H1 (cell line): ENCODE measurements at regions not wholly inside any gene's neighbourhood (a gene's known extent, or its start where the extent isn't known, plus 50 kb on each side); places are given as distances from the start of the nearest gene placed in this dataset.

ENCODE experiments used
- CTCF ChIA-PET: fragments of 300-600 bp; sonication (Branson Sonifier 250); formaldehyde crosslinking; loops from one replicate; lab custom pipeline; 2021; ENCODE audit not compliant: partially characterized antibody; lab: Charles Lee
- POLR2A ChIA-PET: fragments of 300-600 bp; sonication (Branson Sonifier 250); formaldehyde crosslinking; loops from one replicate; lab custom pipeline; 2021; ENCODE audit warnings: inconsistent platforms; ENCODE audit not compliant: partially characterized antibody; lab: Charles Lee
- DNase-seq, 2 experiments: peaks; one replicate each; pipeline versions ENCODE4 v3.0.0 to v3.0.0-alpha.2; 2010 to 2022; ENCODE audit warnings: low spot score in 2 of 2, low read depth in 1 of 2, mixed read lengths in 1 of 2
- FAIRE-seq: peaks from 2 replicates; lab custom pipeline; 2011; peaks lifted over from hg19 to GRCh38; lab: Jason Lieb, UNC
- H2AFZ ChIP-seq: 2 replicates; pipeline ENCODE4 v1.8.1; 2012; ENCODE audit warnings: low read length, inconsistent platforms
- H2AK5ac ChIP-seq: 2 replicates; pipeline ENCODE4 v1.6.1; 2013; ENCODE audit warnings: low read depth, low read length
- H2BK120ac ChIP-seq: replicated peaks from 2 replicates; pipeline ENCODE3; 2013; ENCODE audit warnings: low read depth, low read length, inconsistent platforms
- H2BK12ac ChIP-seq: 2 replicates; pipeline ENCODE4 v1.6.1; 2013; ENCODE audit warnings: low read depth, low read length
- H2BK15ac ChIP-seq: 2 replicates; pipeline ENCODE4 v1.6.1; 2013; ENCODE audit warnings: low read length
- H2BK20ac ChIP-seq: 2 replicates; pipeline ENCODE4 v1.6.1; 2013; ENCODE audit warnings: low read length
- H2BK5ac ChIP-seq: 2 replicates; pipeline ENCODE4 v1.6.1; 2013; ENCODE audit warnings: low read depth, low read length
- H3K14ac ChIP-seq: 2 replicates; pipeline ENCODE4 v1.6.1; 2013; ENCODE audit warnings: inconsistent platforms; ENCODE audit not compliant: insufficient read length
- H3K18ac ChIP-seq: 2 replicates; pipeline ENCODE4 v1.6.1; 2013; ENCODE audit warnings: low read length; ENCODE audit errors: extremely low read depth
- H3K23ac ChIP-seq: 2 replicates; pipeline ENCODE4 v1.6.1; 2013; ENCODE audit warnings: inconsistent platforms; ENCODE audit not compliant: insufficient read length
- H3K23me2 ChIP-seq: 2 replicates; pipeline ENCODE4 v1.6.1; 2013; ENCODE audit warnings: low read depth, low read length
- H3K27ac ChIP-seq: 2 replicates; pipeline ENCODE4 v1.6.1; 2011; ENCODE audit warnings: low read depth, low read length, inconsistent platforms
- H3K27me3 ChIP-seq, 4 experiments: replicated peaks in 1 of 4; 1 replicate in 1 of 4; 2 replicates in 3 of 4; pipeline versions ENCODE4 v1.6.1 to v1.8.1; 2011 to 2013; ENCODE audit warnings: low read length in 3 of 4, mild to moderate bottlenecking in 3 of 4, inconsistent platforms in 2 of 4, mixed read lengths in 2 of 4, moderate library complexity in 1 of 4; ENCODE audit not compliant: control insufficient read depth in 3 of 4, insufficient read depth in 3 of 4; ENCODE audit errors: extremely low read depth in 1 of 4
- H3K36me3 ChIP-seq, 4 experiments: 2 replicates each; pipeline versions ENCODE4 v1.6.1 to v1.8.1; 2011 to 2013; ENCODE audit warnings: mild to moderate bottlenecking in 4 of 4, low read length in 3 of 4, moderate library complexity in 2 of 4, control low read depth in 1 of 4, inconsistent platforms in 1 of 4; ENCODE audit not compliant: insufficient read depth in 4 of 4, control insufficient read depth in 2 of 4
- H3K4ac ChIP-seq: replicated peaks from 2 replicates; pipeline ENCODE3; 2013; ENCODE audit warnings: low read length, low read depth, mixed read lengths, inconsistent platforms; ENCODE audit not compliant: insufficient read length
- H3K4me1 ChIP-seq, 4 experiments: replicated peaks in 1 of 4; 1 replicate in 1 of 4; 2 replicates in 3 of 4; pipeline versions ENCODE4 v1.6.1 to v1.8.1; 2011 to 2013; ENCODE audit warnings: low read length in 3 of 4, inconsistent platforms in 2 of 4, mixed read lengths in 1 of 4; ENCODE audit not compliant: insufficient read depth in 4 of 4, control insufficient read depth in 3 of 4
- H3K4me2 ChIP-seq, 2 experiments: 2 replicates each; pipeline versions ENCODE4 v1.6.1 to v1.8.1; 2011 to 2013; ENCODE audit warnings: low read depth in 2 of 2, low read length in 2 of 2, control low read depth in 1 of 2, inconsistent platforms in 1 of 2, mild to moderate bottlenecking in 1 of 2; ENCODE audit not compliant: insufficient read depth in 1 of 2
- H3K4me3 ChIP-seq, 4 experiments: fragments of 200-600, 300-600 bp in 1 of 4; sonication (generic), shearing (Covaris generic), sonication (Bioruptor Twin) in 1 of 4; 2 replicates each; pipeline versions ENCODE4 v1.5.1 to v1.8.1; 2011 to 2016; ENCODE audit warnings: low read length in 4 of 4, low read depth in 3 of 4, control low read depth in 2 of 4, inconsistent platforms in 2 of 4, mild to moderate bottlenecking in 2 of 4, mixed read lengths in 1 of 4, moderate library complexity in 1 of 4; ENCODE audit not compliant: insufficient read depth in 2 of 4; ENCODE audit errors: extremely low read depth in 1 of 4
- H3K56ac ChIP-seq: replicated peaks from 2 replicates; pipeline ENCODE3; 2013; ENCODE audit warnings: low read depth, mild to moderate bottlenecking, mixed read lengths, low read length, inconsistent platforms; ENCODE audit not compliant: insufficient read length
- H3K79me1 ChIP-seq: 2 replicates; pipeline ENCODE4 v1.6.1; 2013; ENCODE audit warnings: low read depth, low read length, control low read depth
- H3K79me2 ChIP-seq, 2 experiments: 2 replicates each; pipeline versions ENCODE4 v1.6.1 to v1.8.1; 2012 to 2013; ENCODE audit warnings: low read length in 2 of 2, mild to moderate bottlenecking in 2 of 2, inconsistent platforms in 1 of 2; ENCODE audit not compliant: insufficient read depth in 2 of 2, control insufficient read depth in 1 of 2
- H3K9ac ChIP-seq, 4 experiments: replicated peaks in 1 of 4; 1 replicate in 1 of 4; 2 replicates in 3 of 4; pipeline versions ENCODE4 v1.6.1 to v1.8.1; 2011 to 2013; ENCODE audit warnings: low read depth in 3 of 4, low read length in 3 of 4, control low read depth in 2 of 4, mild to moderate bottlenecking in 2 of 4, moderate library complexity in 2 of 4, inconsistent platforms in 1 of 4; ENCODE audit errors: extremely low read depth in 1 of 4
- H3K9me3 ChIP-seq, 2 experiments: 2 replicates each; pipeline versions ENCODE4 v1.6.1 to v1.8.1; 2012 to 2013; ENCODE audit warnings: mild to moderate bottlenecking in 2 of 2, moderate library complexity in 2 of 2, control low read depth in 1 of 2, inconsistent platforms in 1 of 2, low read depth in 1 of 2, low read length in 1 of 2, mixed read lengths in 1 of 2; ENCODE audit not compliant: insufficient read depth in 2 of 2
- H4K20me1 ChIP-seq, 2 experiments: replicated peaks in 1 of 2; 2 replicates each; pipeline versions ENCODE3 to v1.8.1; 2011 to 2013; ENCODE audit warnings: inconsistent platforms in 2 of 2, low read length in 2 of 2, mild to moderate bottlenecking in 1 of 2; ENCODE audit not compliant: insufficient read depth in 2 of 2, control insufficient read depth in 1 of 2
- H4K5ac ChIP-seq: 2 replicates; pipeline ENCODE4 v1.6.1; 2013; ENCODE audit warnings: low read length, low read depth, mixed read lengths, inconsistent platforms; ENCODE audit not compliant: insufficient read length
- H4K8ac ChIP-seq: 2 replicates; pipeline ENCODE4 v1.8.0; 2013; ENCODE audit warnings: mild to moderate bottlenecking, moderate library complexity, low read length, inconsistent platforms; ENCODE audit not compliant: insufficient read depth; ENCODE audit errors: extremely low read depth
- H4K91ac ChIP-seq: replicated peaks from 2 replicates; pipeline ENCODE3; 2013; ENCODE audit warnings: low read length, mixed read lengths, inconsistent platforms; ENCODE audit not compliant: insufficient read length
- BACH1 ChIP-seq: IDR thresholded peaks from 2 replicates; pipeline ENCODE4 v1.6.1; 2012; ENCODE audit warnings: low read length, improper control_type of control experiment
- CREB1 ChIP-seq: IDR thresholded peaks from 2 replicates; pipeline ENCODE4 v1.6.1; 2012; ENCODE audit warnings: inconsistent platforms
- CTBP2 ChIP-seq: IDR thresholded peaks from 2 replicates; pipeline ENCODE4 v1.7.0; 2011; ENCODE audit warnings: borderline replicate concordance, mild to moderate bottlenecking, moderate library complexity, mixed read lengths, low read length; ENCODE audit not compliant: insufficient read depth, insufficient read length
- FOSL1 ChIP-seq: IDR thresholded peaks from 2 replicates; pipeline ENCODE4 v1.6.1; 2011; ENCODE audit warnings: mild to moderate bottlenecking, low read depth, low read length, moderate library complexity; ENCODE audit not compliant: insufficient read depth
- KDM4A ChIP-seq: IDR thresholded peaks from one replicate; pipeline ENCODE4 v1.7.1; 2012; ENCODE audit warnings: low read depth, mild to moderate bottlenecking, moderate library complexity, low read length, inconsistent platforms; ENCODE audit not compliant: severe bottlenecking
- PHF8 ChIP-seq: fragments of 200-600 bp; sonication (generic); conservative IDR thresholded peaks from 2 replicates; pipeline ENCODE4 v1.7.1; 2012; ENCODE audit warnings: low read depth, mild to moderate bottlenecking, inconsistent platforms, low read length, moderate library complexity
- POU5F1 ChIP-seq: IDR thresholded peaks from 2 replicates; pipeline ENCODE4 v1.6.1; 2011; ENCODE audit warnings: low read depth, mild to moderate bottlenecking, low read length, moderate library complexity
- SP2 ChIP-seq: IDR thresholded peaks from 2 replicates; pipeline ENCODE4 v1.6.1; 2012; ENCODE audit warnings: mild to moderate bottlenecking, low read length, inconsistent platforms
- TEAD4 ChIP-seq: IDR thresholded peaks from 2 replicates; pipeline ENCODE4 v1.6.1; 2012; ENCODE audit warnings: low read depth, low read length, inconsistent platforms, mixed read lengths
- WGBS, 2 experiments: shearing (Covaris generic) in 1 of 2; methylation state at CpG; one replicate each; pipeline versions ENCODE4 v1.1.6 to v1.1.7; 2013 to 2015; ENCODE audit warnings: low lambda C conversion rate in 2 of 2, mixed read lengths in 2 of 2, inconsistent platforms in 1 of 2, low coverage in 1 of 2, missing lambda C conversion rate in 1 of 2; ENCODE audit not compliant: insufficient replicate concordance in 2 of 2, insufficient coverage in 1 of 2, insufficient read length in 1 of 2; ENCODE audit errors: extremely low coverage in 1 of 2, missing lambda C conversion rate in 1 of 2; 5-methylcytosine and 5-hydroxymethylcytosine counted together

GRCh38 chr10:131025333-131025732 is 286.2 kb downstream of the TCERG1L start:
- CTCF ChIA-PET: no interaction called here
- DNase-seq (no peak), FAIRE-seq (no peak)
- TF ChIP-seq CREB1: no peak
- TF ChIP-seq KDM4A: no peak
- no peak for TF ChIP-seq PHF8
- TF ChIP-seq FOSL1: no peak
- TF ChIP-seq CTBP2: no peak
- no peak for TF ChIP-seq TEAD4
- TF ChIP-seq BACH1: no peak
- no peak for TF ChIP-seq SP2
- TF ChIP-seq POU5F1: no peak

More at GRCh38 chr10:131025333-131025732, 286.2 kb downstream of the TCERG1L start:
- Histone ChIP-seq H3K79me1 (no peaks in the 10 kb centered on the region), H4K8ac (no peak overlapping the region), H3K56ac (no peak overlapping the region), H3K14ac (no peak overlapping the region), H4K91ac (peak overlapping the region; percentile 25), H2BK15ac (no peak overlapping the region), H2BK12ac (0 out of 2 replicates have a peak overlapping the region, but pooled peaks have one; percentile 28), H3K36me3 (no peaks in the 10 kb centered on the region), H3K23me2 (no peaks in the 10 kb centered on the region), H3K4ac (no peak overlapping the region), H4K20me1 (no peaks in the 10 kb centered on the region), H3K9me3 (no peaks in the 10 kb centered on the region), H3K4me3 (no peak overlapping the region), H3K4me2 (no peak overlapping the region), H2BK20ac (no peak overlapping the region), H3K18ac (no peak overlapping the region), H3K4me1 (peaks cover 0 to 2% (median 0%) of the 10 kb centered on the region in 4 experiments; a peak in 1 of 7 replicates), H2BK120ac (no peak overlapping the region), H2AFZ (no peak overlapping the region), H4K5ac (no peak overlapping the region), H2BK5ac (no peak overlapping the region), H2AK5ac (no peak overlapping the region; the same call in 1 of the 2 replicates), H3K23ac (no peak overlapping the region), H3K79me2 (no peaks in the 10 kb centered on the region), H3K27me3 (no peaks in the 10 kb centered on the region), H3K9ac (no peak overlapping the region), H3K27ac (no peak overlapping the region)
- POLR2A ChIA-PET: no interaction called here
- 94% methylated on average over 8 of the region's 9 CpGs; no CpG with 5 or more reads in 1 of the 2 experiments for WGBS, 2 experiments
